ENCODE measurements at regions not wholly inside any gene's neighbourhood (a gene's known extent, or its start where the extent isn't known, plus 50 kb on each side); places are given as distances from the start of the nearest gene placed in this dataset.

- TF ChIP-seq, protein P1, sequence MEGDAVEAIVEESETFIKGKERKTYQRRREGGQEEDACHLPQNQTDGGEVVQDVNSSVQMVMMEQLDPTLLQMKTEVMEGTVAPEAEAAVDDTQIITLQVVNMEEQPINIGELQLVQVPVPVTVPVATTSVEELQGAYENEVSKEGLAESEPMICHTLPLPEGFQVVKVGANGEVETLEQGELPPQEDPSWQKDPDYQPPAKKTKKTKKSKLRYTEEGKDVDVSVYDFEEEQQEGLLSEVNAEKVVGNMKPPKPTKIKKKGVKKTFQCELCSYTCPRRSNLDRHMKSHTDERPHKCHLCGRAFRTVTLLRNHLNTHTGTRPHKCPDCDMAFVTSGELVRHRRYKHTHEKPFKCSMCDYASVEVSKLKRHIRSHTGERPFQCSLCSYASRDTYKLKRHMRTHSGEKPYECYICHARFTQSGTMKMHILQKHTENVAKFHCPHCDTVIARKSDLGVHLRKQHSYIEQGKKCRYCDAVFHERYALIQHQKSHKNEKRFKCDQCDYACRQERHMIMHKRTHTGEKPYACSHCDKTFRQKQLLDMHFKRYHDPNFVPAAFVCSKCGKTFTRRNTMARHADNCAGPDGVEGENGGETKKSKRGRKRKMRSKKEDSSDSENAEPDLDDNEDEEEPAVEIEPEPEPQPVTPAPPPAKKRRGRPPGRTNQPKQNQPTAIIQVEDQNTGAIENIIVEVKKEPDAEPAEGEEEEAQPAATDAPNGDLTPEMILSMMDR (conservative IDR thresholded peaks at IDR 0.05): no peak
- H3K27ac ChIP-seq: no peak overlapping the region
Observed at GRCh38 chr3:168977716-168978374, 685.7 kb downstream of the MECOM start.

DNA sequence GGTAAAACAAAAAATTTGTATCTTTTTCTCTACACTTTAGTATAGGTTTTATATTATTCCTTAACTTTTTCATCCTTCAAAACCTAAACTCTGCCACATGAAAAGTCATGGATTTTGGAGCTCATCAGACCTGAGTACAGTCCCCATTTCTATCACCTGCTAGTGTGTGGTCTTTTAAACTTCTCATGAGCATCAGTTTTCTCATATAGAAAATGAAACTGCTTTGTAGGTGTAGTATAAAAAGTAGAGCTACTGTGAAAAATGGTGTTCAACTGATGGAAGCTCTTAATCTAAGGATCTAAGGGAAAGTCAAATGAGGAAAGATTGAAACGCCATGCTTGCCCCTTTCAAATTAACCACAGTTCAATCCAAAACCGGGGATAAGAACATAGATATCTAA is 686.5 kb downstream of the MECOM start:
- H3K27ac ChIP-seq: no peak overlapping the region
- TF ChIP-seq, protein P1 (conservative IDR thresholded peaks at IDR 0.05): no peak

DNA sequence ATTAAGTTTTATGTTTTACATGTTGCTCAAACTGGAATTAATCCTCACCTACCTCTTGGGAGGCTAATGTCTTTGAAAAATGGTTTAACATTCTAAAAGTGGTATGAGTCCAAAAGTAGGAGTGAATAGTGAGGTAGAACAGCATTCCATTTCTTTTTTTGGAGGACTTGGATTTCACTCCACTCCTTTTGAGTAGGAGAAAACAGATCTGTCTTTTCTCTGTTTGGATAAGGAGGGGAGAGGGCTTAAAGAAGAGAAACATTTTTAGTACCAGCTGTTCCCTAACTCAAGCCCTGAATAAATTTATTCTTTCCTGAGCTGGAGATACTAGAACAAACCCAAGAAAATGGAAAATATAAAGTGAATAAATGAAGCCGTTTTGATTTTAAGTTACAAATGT is 687.9 kb downstream of the MECOM start:
- TF ChIP-seq, protein P1 (conservative IDR thresholded peaks at IDR 0.05): no peak
- H3K27ac ChIP-seq: no peak overlapping the region

- no peak overlapping the region for H3K27ac ChIP-seq
- TF ChIP-seq, protein P1 (conservative IDR thresholded peaks at IDR 0.05): no peak
Observed at GRCh38 chr3:168974617-168975403, 688.7 kb downstream of the MECOM start.

DNA sequence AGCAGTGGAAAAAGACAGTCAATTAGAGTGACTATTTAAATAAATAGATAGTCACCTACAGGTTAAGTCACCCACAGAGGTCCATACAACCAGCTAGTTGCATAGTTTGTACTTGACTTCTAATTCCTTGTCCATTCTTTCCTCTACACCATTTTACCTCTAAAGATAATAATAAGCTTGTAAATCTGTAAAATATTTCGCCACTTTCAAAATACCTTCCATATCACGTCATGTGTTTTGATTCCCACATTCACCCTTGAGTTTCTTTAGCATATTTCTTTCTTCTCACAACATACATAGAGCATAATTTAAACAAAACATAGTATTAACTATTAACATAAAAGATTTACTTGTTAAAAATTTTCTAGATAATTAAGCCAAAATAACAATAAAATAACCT is 689.6 kb downstream of the MECOM start:
- H3K27ac ChIP-seq: no peak overlapping the region
- TF ChIP-seq, protein P1 (conservative IDR thresholded peaks at IDR 0.05): no peak

DNA sequence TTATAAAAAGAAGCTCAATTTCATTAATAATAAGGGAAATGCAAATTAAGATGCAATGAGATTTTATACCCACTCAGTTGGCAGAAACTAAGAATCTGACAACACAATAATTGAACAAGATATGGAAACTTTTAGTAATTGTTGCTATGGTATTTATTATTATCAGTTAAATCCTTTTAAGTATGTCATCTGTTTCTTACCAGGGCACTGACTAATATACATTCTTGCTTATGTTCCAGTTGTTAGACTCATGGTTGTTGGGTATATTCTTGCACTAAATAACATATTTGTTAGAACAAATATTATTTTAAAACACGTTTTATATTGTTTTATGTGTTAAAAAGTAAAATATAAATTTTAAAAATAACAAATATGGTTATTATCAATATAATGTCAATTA is 690.3 kb downstream of the MECOM start:
- no peak overlapping the region for H3K27ac ChIP-seq
- TF ChIP-seq, protein P1 (conservative IDR thresholded peaks at IDR 0.05): no peak

DNA sequence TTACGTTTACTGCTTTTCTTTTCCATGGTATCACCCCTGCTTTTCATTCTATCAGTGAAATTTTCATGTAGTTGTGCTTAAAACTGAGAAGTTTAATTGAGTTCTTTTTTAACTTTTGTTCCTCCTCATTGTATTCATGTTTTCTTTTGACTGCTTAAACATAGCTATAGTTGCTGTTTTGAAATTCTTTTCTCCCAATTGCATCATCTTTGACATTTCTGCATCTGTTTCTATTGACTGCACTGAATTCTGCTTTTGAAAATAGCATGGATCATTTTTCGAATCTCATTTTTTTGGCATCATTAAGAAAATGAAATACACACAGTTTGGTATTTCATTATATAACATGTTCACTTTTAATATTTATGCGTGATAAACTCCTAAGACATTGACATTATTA is 694.9 kb downstream of the MECOM start:
- TF ChIP-seq, protein P1 (conservative IDR thresholded peaks at IDR 0.05): no peak

More for the DNA sequence above, 694.9 kb downstream of the MECOM start:
- H3K27ac ChIP-seq: no peak overlapping the region
